Loucy (cell line): ENCODE measurements at regions not wholly inside any gene's neighbourhood (a gene's known extent, or its start where the extent isn't known, plus 50 kb on each side); places are given as distances from the start of the nearest gene placed in this dataset.

ENCODE experiments used
- H2AFZ ChIP-seq: fragments of 200-600 bp; sonication (generic); 2 replicates; pipeline ENCODE4 v1.6.0; 2016; ENCODE audit warnings: antibody characterized with exemption, mild to moderate bottlenecking, low read length, moderate library complexity
- H3F3A ChIP-seq: fragments of 200-600 bp; 2 replicates; pipeline ENCODE4 v1.6.0; 2016; ENCODE audit warnings: antibody characterized with exemption, low read depth, mild to moderate bottlenecking
- H3K27me3 ChIP-seq: fragments of 200-600 bp; sonication (generic); 2 replicates; pipeline ENCODE4 v1.6.1; 2014; ENCODE audit warnings: low read length, mild to moderate bottlenecking; ENCODE audit not compliant: insufficient read depth, poor library complexity, severe bottlenecking
- H3K36me3 ChIP-seq: fragments of 200-600 bp; sonication (generic); 2 replicates; pipeline ENCODE4 v1.6.1; 2016; ENCODE audit warnings: low read length; ENCODE audit not compliant: insufficient read depth
- H3K4me1 ChIP-seq: fragments of 200-600 bp; sonication (generic); 2 replicates; pipeline ENCODE4 v1.5.1; 2014; ENCODE audit warnings: low read length, mild to moderate bottlenecking; ENCODE audit not compliant: insufficient read depth, poor library complexity, severe bottlenecking
- H3K4me2 ChIP-seq: fragments of 200-600 bp; sonication (generic); 2 replicates; pipeline ENCODE4 v1.6.0; 2014; ENCODE audit warnings: antibody characterized with exemption, low read length, low read depth, mild to moderate bottlenecking; ENCODE audit not compliant: poor library complexity, severe bottlenecking
- H3K4me3 ChIP-seq: fragments of 200-600 bp; sonication (generic); 2 replicates; pipeline ENCODE4 v1.5.1; 2014; ENCODE audit warnings: low read length, mild to moderate bottlenecking, mixed read lengths; ENCODE audit not compliant: poor library complexity, severe bottlenecking
- H3K79me2 ChIP-seq: fragments of 200-600 bp; sonication (generic); 2 replicates; pipeline ENCODE4 v1.6.1; 2014; ENCODE audit warnings: low read length; ENCODE audit not compliant: insufficient read depth
- H3K9ac ChIP-seq: fragments of 200-600 bp; sonication (generic); 2 replicates; pipeline ENCODE4 v1.6.0; 2014; ENCODE audit warnings: mild to moderate bottlenecking, low read depth, low read length, moderate library complexity; ENCODE audit not compliant: poor library complexity, severe bottlenecking
- H3K9me2 ChIP-seq: fragments of 200-600 bp; sonication (generic); replicated peaks from 2 replicates; pipeline ENCODE4 v1.6.1; 2016; ENCODE audit warnings: low read depth, low read length, mixed read lengths
- H3K9me3 ChIP-seq: fragments of 200-600 bp; sonication (generic); 2 replicates; pipeline ENCODE4 v1.6.1; 2014; ENCODE audit warnings: mild to moderate bottlenecking, antibody characterized with exemption, low read length, low read depth; ENCODE audit not compliant: insufficient read depth
- H4K20me1 ChIP-seq: fragments of 200-600 bp; sonication (generic); 2 replicates; pipeline ENCODE4 v1.6.0; 2014; ENCODE audit warnings: antibody characterized with exemption, low read length, mild to moderate bottlenecking; ENCODE audit not compliant: insufficient read depth, poor library complexity, severe bottlenecking
- EZH2phosphoT487 ChIP-seq: fragments of 200-600 bp; IDR thresholded peaks from 2 replicates; pipeline ENCODE4 v1.6.1; 2018; ENCODE audit warnings: antibody characterized with exemption, mild to moderate bottlenecking, moderate library complexity, borderline replicate concordance
- TF ChIP-seq, protein P1 (sequence below): fragments of 200-600 bp; sonication (generic); conservative IDR thresholded peaks from 2 replicates; pipeline ENCODE4 v1.5.1; 2014; ENCODE audit warnings: mild to moderate bottlenecking, antibody characterized with exemption, low read length

DNA sequence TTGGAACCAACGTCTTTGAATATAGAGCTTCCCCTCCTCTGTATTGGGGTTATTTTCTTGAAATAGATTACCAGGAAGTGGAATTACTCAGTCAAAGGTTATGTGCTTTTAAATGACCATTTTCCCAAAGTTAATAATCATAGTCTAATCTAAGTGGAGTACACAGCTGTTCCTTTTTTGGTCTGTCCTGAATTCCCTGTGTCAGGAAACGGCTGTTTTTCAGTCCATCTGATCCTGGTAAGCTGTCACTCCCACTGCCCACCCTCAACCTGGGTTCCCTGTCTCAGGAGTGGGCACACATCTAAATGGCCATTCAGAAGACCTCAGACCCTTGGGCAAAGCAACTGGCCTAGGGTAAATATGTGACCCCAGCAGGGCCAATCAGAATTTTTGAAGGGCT lies 57.6 kb upstream of the KSR1 start:
- H3K79me2 ChIP-seq = no peaks in the 10 kb centered on the region
- no peaks in the 10 kb centered on the region for H3K4me1 ChIP-seq
- no peak for TF ChIP-seq EZH2phosphoT487
- TF ChIP-seq, protein P1, sequence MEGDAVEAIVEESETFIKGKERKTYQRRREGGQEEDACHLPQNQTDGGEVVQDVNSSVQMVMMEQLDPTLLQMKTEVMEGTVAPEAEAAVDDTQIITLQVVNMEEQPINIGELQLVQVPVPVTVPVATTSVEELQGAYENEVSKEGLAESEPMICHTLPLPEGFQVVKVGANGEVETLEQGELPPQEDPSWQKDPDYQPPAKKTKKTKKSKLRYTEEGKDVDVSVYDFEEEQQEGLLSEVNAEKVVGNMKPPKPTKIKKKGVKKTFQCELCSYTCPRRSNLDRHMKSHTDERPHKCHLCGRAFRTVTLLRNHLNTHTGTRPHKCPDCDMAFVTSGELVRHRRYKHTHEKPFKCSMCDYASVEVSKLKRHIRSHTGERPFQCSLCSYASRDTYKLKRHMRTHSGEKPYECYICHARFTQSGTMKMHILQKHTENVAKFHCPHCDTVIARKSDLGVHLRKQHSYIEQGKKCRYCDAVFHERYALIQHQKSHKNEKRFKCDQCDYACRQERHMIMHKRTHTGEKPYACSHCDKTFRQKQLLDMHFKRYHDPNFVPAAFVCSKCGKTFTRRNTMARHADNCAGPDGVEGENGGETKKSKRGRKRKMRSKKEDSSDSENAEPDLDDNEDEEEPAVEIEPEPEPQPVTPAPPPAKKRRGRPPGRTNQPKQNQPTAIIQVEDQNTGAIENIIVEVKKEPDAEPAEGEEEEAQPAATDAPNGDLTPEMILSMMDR = no peak
- no peaks in the 10 kb centered on the region for H3K9me3 ChIP-seq
- no peak overlapping the region for H3K4me2 ChIP-seq
- no peaks in the 10 kb centered on the region for H3F3A ChIP-seq
- H4K20me1 ChIP-seq = no peaks in the 10 kb centered on the region
- no peak overlapping the region for H3K4me3 ChIP-seq
- no peaks in the 10 kb centered on the region for H3K27me3 ChIP-seq
- H3K36me3 ChIP-seq = no peaks in the 10 kb centered on the region
- no peak overlapping the region for H3K9ac ChIP-seq
- H3K9me2 ChIP-seq = no peaks in the 10 kb centered on the region
- no peak overlapping the region for H2AFZ ChIP-seq

DNA sequence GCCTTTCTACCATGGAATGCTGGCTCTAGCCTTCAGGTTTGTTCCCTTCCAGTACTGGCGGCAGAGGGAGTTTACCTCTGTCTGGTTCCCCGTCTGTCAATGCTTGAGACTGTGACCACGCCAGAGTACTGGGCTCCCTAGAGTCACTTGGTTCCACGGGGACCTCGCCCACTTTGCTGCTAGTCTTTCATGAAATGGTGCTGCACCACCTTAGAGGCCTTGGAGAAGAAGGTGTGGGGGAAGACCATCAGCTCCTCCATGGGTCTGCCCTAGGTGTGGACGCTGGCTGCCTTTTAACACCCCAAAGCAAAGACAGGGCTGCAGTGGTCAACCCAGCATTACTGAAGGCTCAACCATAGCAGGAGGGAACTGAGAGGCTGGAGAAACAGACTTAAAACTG lies 55.3 kb upstream of the KSR1 start:
- no peaks in the 10 kb centered on the region for H3K9me2 ChIP-seq
- H3K79me2 ChIP-seq = no peaks in the 10 kb centered on the region
- no peak overlapping the region for H2AFZ ChIP-seq
- no peak overlapping the region for H3K9ac ChIP-seq
- no peak for TF ChIP-seq EZH2phosphoT487
- TF ChIP-seq, protein P1 = no peak
- no peaks in the 10 kb centered on the region for H4K20me1 ChIP-seq
- no peak overlapping the region for H3K4me2 ChIP-seq
- H3K4me1 ChIP-seq = no peaks in the 10 kb centered on the region
- no peak overlapping the region for H3K4me3 ChIP-seq
- H3K9me3 ChIP-seq = no peaks in the 10 kb centered on the region
- H3K27me3 ChIP-seq = no peaks in the 10 kb centered on the region
- H3F3A ChIP-seq = no peaks in the 10 kb centered on the region
- no peaks in the 10 kb centered on the region for H3K36me3 ChIP-seq

DNA sequence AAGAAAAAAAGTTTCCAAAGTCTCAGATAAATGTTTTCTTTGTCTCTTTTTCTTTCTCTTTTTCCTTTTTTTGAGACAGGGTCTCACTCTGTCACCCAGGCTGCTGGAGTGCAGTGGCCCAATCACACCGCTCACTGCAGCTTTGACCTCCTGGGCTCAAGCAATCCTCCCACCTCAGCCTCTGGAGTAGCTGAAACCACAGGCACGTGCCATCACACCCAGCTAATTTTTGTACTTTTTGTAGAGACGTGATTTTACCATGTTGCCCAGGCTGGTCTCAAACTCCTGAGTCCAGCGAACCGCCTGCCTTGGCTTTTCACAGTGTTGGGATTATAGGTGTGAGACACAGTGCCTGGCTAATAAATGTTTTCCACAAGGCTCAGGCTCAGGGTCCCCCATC lies 53.3 kb upstream of the KSR1 start:
- no peaks in the 10 kb centered on the region for H3K79me2 ChIP-seq
- TF ChIP-seq EZH2phosphoT487 = no peak
- TF ChIP-seq, protein P1 = no peak
- no peaks in the 10 kb centered on the region for H3K9me2 ChIP-seq
- H3K4me1 ChIP-seq = no peaks in the 10 kb centered on the region
- no peaks in the 10 kb centered on the region for H3K9me3 ChIP-seq
- no peak overlapping the region for H2AFZ ChIP-seq
- no peak overlapping the region for H3K9ac ChIP-seq
- no peaks in the 10 kb centered on the region for H4K20me1 ChIP-seq
- H3K4me3 ChIP-seq = no peak overlapping the region
- no peaks in the 10 kb centered on the region for H3F3A ChIP-seq
- no peaks in the 10 kb centered on the region for H3K27me3 ChIP-seq
- H3K36me3 ChIP-seq = no peaks in the 10 kb centered on the region
- no peak overlapping the region for H3K4me2 ChIP-seq
